SK-N-SH (cell line): ENCODE measurements at regions not wholly inside any gene's neighbourhood (a gene's known extent, or its start where the extent isn't known, plus 50 kb on each side); places are given as distances from the start of the nearest gene placed in this dataset.
A peak's percentile ranks its signal among the peaks of the same experiment; 100 is the strongest.

ENCODE experiments used
- CTCF ChIA-PET: fragments of 300-600, 350-600 bp; formaldehyde crosslinking; extraction: SDS; loops from one replicate; lab custom pipeline; 2021; lab: Yijun Ruan, JAX
- POLR2A ChIA-PET: fragments of 350-600 bp; sonication (Branson Sonifier 250); formaldehyde crosslinking; extraction: SDS; loops from one replicate; lab custom pipeline; 2020; ENCODE audit warnings: antibody characterized with exemption, inconsistent platforms; lab: Yijun Ruan, JAX
- DNase-seq: peaks from one replicate; pipeline ENCODE4 v3.0.0; 2012
- H2AFZ ChIP-seq: fragments of 200-600 bp; sonication (generic); 2 replicates; pipeline ENCODE4 v1.8.1; 2016; ENCODE audit warnings: antibody characterized with exemption, mild to moderate bottlenecking, low read depth
- H3F3A ChIP-seq: fragments of 200-600 bp; sonication (generic); replicated peaks from 2 replicates; pipeline ENCODE3; 2016; ENCODE audit warnings: antibody characterized with exemption, mild to moderate bottlenecking; ENCODE audit not compliant: insufficient read depth
- H3K27ac ChIP-seq, 2 experiments: fragments of 200-500 bp in 1 of 2; fragments of 200-600 bp in 1 of 2; sonication (Bioruptor generic) in 1 of 2; sonication (generic), shearing (Covaris generic) in 1 of 2; 2 replicates each; pipeline versions ENCODE4 v1.5.1 to v1.6.1; 2014 to 2016; ENCODE audit warnings: low read depth in 2 of 2, inconsistent platforms in 1 of 2, low read length in 1 of 2, mild to moderate bottlenecking in 1 of 2, mixed read lengths in 1 of 2
- H3K27me3 ChIP-seq: fragments of 200-600 bp; sonication (generic), shearing (Covaris generic); 2 replicates; pipeline ENCODE4 v1.6.1; 2016; ENCODE audit warnings: mixed run types; ENCODE audit not compliant: insufficient read depth
- H3K36me3 ChIP-seq, 2 experiments: fragments of 200-500 bp in 1 of 2; fragments of 200-600 bp in 1 of 2; sonication (Bioruptor generic) in 1 of 2; sonication (generic) in 1 of 2; replicated peaks in 1 of 2; 2 replicates each; pipeline versions ENCODE3 to v1.5.1; 2014 to 2016; ENCODE audit warnings: low read length in 1 of 2, mild to moderate bottlenecking in 1 of 2; ENCODE audit not compliant: insufficient read depth in 2 of 2, control insufficient read depth in 1 of 2
- H3K4me1 ChIP-seq, 2 experiments: fragments of 200-500 bp in 1 of 2; fragments of 200-600 bp in 1 of 2; sonication (Bioruptor generic) in 1 of 2; sonication (generic), shearing (Covaris generic) in 1 of 2; 2 replicates each; pipeline versions ENCODE4 v1.5.1 to v1.6.1; 2014 to 2016; ENCODE audit warnings: low read depth in 1 of 2, low read length in 1 of 2, mixed run types in 1 of 2; ENCODE audit not compliant: insufficient read depth in 2 of 2, control insufficient read depth in 1 of 2
- H3K4me2 ChIP-seq: fragments of 200-600 bp; sonication (generic), shearing (Covaris generic); 2 replicates; pipeline ENCODE4 v1.6.1; 2017; ENCODE audit warnings: mixed run types
- H3K4me3 ChIP-seq, 2 experiments: fragments of 200-500 bp in 1 of 2; fragments of 200-600 bp in 1 of 2; sonication (Bioruptor generic) in 1 of 2; sonication (generic), shearing (Covaris generic) in 1 of 2; 2 replicates each; pipeline versions ENCODE4 v1.5.1 to v1.8.1; 2014 to 2016; ENCODE audit warnings: low read depth in 2 of 2, inconsistent platforms in 1 of 2, low read length in 1 of 2, mild to moderate bottlenecking in 1 of 2, mixed read lengths in 1 of 2, moderate library complexity in 1 of 2
- H3K79me2 ChIP-seq: fragments of 200-600 bp; sonication (generic); 2 replicates; pipeline ENCODE4 v1.8.1; 2017; ENCODE audit warnings: mild to moderate bottlenecking; ENCODE audit not compliant: insufficient read depth
- H3K9ac ChIP-seq: fragments of 200-600 bp; sonication (generic); 2 replicates; pipeline ENCODE4 v1.6.1; 2017; ENCODE audit warnings: mixed run types
- H3K9me2 ChIP-seq: fragments of 200-600 bp; sonication (generic); 2 replicates; pipeline ENCODE4 v1.6.1; 2017; ENCODE audit warnings: mixed run types
- H3K9me3 ChIP-seq: fragments of 200-600 bp; sonication (generic); 2 replicates; pipeline ENCODE4 v1.6.1; 2017; ENCODE audit warnings: mixed run types, mild to moderate bottlenecking, moderate library complexity
- H4K20me1 ChIP-seq: fragments of 200-600 bp; sonication (generic); 2 replicates; pipeline ENCODE4 v1.6.1; 2017; ENCODE audit warnings: mild to moderate bottlenecking, mixed run types; ENCODE audit not compliant: insufficient read depth
- EP300 ChIP-seq, 2 experiments: IDR thresholded peaks; 2 replicates each; pipeline versions ENCODE4 v1.4.0 to v1.6.1; 2012; ENCODE audit warnings: borderline replicate concordance in 1 of 2, low read depth in 1 of 2, low read length in 1 of 2
- EZH2phosphoT487 ChIP-seq: fragments of 200-600 bp; sonication (generic); IDR thresholded peaks from 2 replicates; pipeline ENCODE4 v1.6.1; 2017; ENCODE audit warnings: low read depth, mixed run types, mild to moderate bottlenecking, antibody characterized with exemption, moderate library complexity, borderline replicate concordance
- FOXM1 ChIP-seq: IDR thresholded peaks from 2 replicates; pipeline ENCODE4 v1.4.0; 2012; ENCODE audit warnings: low read depth, mild to moderate bottlenecking
- IRF3 ChIP-seq: fragments of 150-350 bp; IDR thresholded peaks from 2 replicates; pipeline ENCODE4 v1.6.1; 2016; ENCODE audit warnings: mild to moderate bottlenecking, low read depth, low read length
- MAX ChIP-seq: IDR thresholded peaks from 2 replicates; pipeline ENCODE4 v1.4.0; 2012; ENCODE audit warnings: low read depth
- MEF2A ChIP-seq: IDR thresholded peaks from 2 replicates; pipeline ENCODE4 v1.4.0; 2012; ENCODE audit warnings: low read depth, borderline replicate concordance
- MXI1 ChIP-seq: IDR thresholded peaks from 2 replicates; pipeline ENCODE4 v1.6.1; 2012; ENCODE audit warnings: mild to moderate bottlenecking, low read depth, low read length, improper control_type of control experiment
- NRF1 ChIP-seq: IDR thresholded peaks from 2 replicates; pipeline ENCODE4 v1.6.1; 2012; ENCODE audit warnings: low read depth, mild to moderate bottlenecking, low read length
- PBX3 ChIP-seq: IDR thresholded peaks from 2 replicates; pipeline ENCODE4; 2012
- POLR2AphosphoS5 ChIP-seq: IDR thresholded peaks from 2 replicates; pipeline ENCODE4 v1.6.1; 2012; ENCODE audit warnings: low read depth, low read length
- RCOR1 ChIP-seq: fragments of 150-350 bp; IDR thresholded peaks from 2 replicates; pipeline ENCODE4 v1.6.1; 2017; ENCODE audit warnings: antibody characterized with exemption, low read length
- SIN3A ChIP-seq: IDR thresholded peaks from 2 replicates; pipeline ENCODE4 v1.6.1; 2012; ENCODE audit warnings: low read depth, mild to moderate bottlenecking, low read length, moderate library complexity, borderline replicate concordance
- SMC3 ChIP-seq: IDR thresholded peaks from 2 replicates; pipeline ENCODE4 v1.6.1; 2012; ENCODE audit warnings: low read depth, low read length, improper control_type of control experiment
- TAF1 ChIP-seq: IDR thresholded peaks from 2 replicates; pipeline ENCODE4 v1.6.1; 2012; ENCODE audit warnings: low read depth, mild to moderate bottlenecking, low read length, moderate library complexity, borderline replicate concordance
- TCF12 ChIP-seq: IDR thresholded peaks from 2 replicates; pipeline ENCODE4 v1.4.0; 2012
- USF1 ChIP-seq: IDR thresholded peaks from 2 replicates; pipeline ENCODE4 v1.4.0; 2012; ENCODE audit warnings: low read depth, borderline replicate concordance
- USF2 ChIP-seq: fragments of 150-350 bp; IDR thresholded peaks from 2 replicates; pipeline ENCODE4 v1.6.1; 2017; ENCODE audit warnings: antibody characterized with exemption, low read length, low read depth, borderline replicate concordance
- YY1 ChIP-seq: IDR thresholded peaks from 2 replicates; pipeline ENCODE4 v1.4.0; 2012; ENCODE audit warnings: low read depth, mild to moderate bottlenecking
- WGBS: methylation state at CpG from one replicate; pipeline ENCODE4 v1.1.6; 2017; ENCODE audit warnings: low lambda C conversion rate; 5-methylcytosine and 5-hydroxymethylcytosine counted together

GRCh38 chr10:2980791-2981360 lies 86.5 kb upstream of the PFKP start (continued):
- TF ChIP-seq USF2 (no peak), MXI1 (no peak), TAF1 (no peak), IRF3 (no peak), TCF12 (no peak), YY1 (no peak)

GRCh38 chr10:2980116-2980515 lies 87.2 kb upstream of the PFKP start:
- Histone ChIP-seq H4K20me1 (no peaks in the 10 kb centered on the region), H3F3A (peaks cover 14% of the 10 kb centered on the region), H3K79me2 (no peaks in the 10 kb centered on the region), H3K9me3 (no peaks in the 10 kb centered on the region), H3K4me1 (peaks cover 0 to 13% of the 10 kb centered on the region in 2 experiments; a peak in 1 of 4 replicates), H3K9me2 (no peaks in the 10 kb centered on the region), H3K36me3 (no peaks in the 10 kb centered on the region), H3K9ac (no peak overlapping the region; the same call in 1 of the 2 replicates), H3K4me2 (0 out of 2 replicates have a peak overlapping the region, but pooled peaks have one; percentile 9), H3K27me3 (no peaks in the 10 kb centered on the region), H3K4me3 (no peak overlapping the region), H2AFZ (peak overlapping the region; percentile 54), H3K27ac (peak overlapping the region in 1 of 2 experiments; percentile 53; a peak in 2 of 4 replicates)
- no peak for DNase-seq
- 82% methylated on average over 5 of the region's 5 CpGs for WGBS
- CTCF ChIA-PET: no interaction called here
- TF ChIP-seq MAX: no peak
- no peak for TF ChIP-seq POLR2AphosphoS5
- TF ChIP-seq SMC3: no peak
- TF ChIP-seq NRF1: no peak
- no peak for TF ChIP-seq IRF3
- no peak for TF ChIP-seq RCOR1
- no peak for TF ChIP-seq MEF2A
- TF ChIP-seq MXI1: no peak
- no peak for TF ChIP-seq EZH2phosphoT487
- no peak for TF ChIP-seq FOXM1
- TF ChIP-seq PBX3: no peak
- TF ChIP-seq EP300 (IDR thresholded peaks at IDR 0.05; ENCODE audit: borderline replicate concordance in 1 of 2, low read depth in 1 of 2, low read length in 1 of 2): no peak
- no peak for TF ChIP-seq USF1
- TF ChIP-seq SIN3A: no peak
- POLR2A ChIA-PET: no interaction called here
